GF-D8 (cell line): ENCODE measurements at regions not wholly inside any gene's neighbourhood (a gene's known extent, or its start where the extent isn't known, plus 50 kb on each side); places are given as distances from the start of the nearest gene placed in this dataset.
"Not testable (repeated sequence)": the region's sequence is repeated elsewhere in the genome, so short reads cannot be mapped to it uniquely, and the experiment has no call there.

ENCODE experiments used
- DNase-seq: peaks from one replicate; lab custom pipeline; 2025; lab: John Stamatoyannopoulos, UW

DNA sequence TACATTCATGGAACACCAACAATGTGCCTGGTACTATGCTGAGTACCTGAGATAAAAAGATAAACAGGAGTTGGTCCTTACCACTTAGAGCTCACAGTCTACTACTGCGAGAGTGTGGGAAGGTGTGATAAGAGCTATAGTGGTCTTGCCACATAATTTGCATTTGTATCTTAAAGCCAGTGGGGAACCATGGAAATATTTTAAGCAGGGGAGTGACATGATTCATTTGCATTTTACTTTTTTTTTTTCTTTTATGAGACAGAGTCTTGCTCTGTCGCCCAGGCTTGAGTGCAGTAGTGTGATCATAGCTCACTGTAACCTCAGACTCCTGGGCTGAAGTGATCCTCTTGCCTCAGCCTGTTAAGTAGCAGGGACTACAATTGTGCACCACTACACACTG lies 53.6 kb downstream of the SRGAP2 start:
- not testable (repeated sequence) for DNase-seq

DNA sequence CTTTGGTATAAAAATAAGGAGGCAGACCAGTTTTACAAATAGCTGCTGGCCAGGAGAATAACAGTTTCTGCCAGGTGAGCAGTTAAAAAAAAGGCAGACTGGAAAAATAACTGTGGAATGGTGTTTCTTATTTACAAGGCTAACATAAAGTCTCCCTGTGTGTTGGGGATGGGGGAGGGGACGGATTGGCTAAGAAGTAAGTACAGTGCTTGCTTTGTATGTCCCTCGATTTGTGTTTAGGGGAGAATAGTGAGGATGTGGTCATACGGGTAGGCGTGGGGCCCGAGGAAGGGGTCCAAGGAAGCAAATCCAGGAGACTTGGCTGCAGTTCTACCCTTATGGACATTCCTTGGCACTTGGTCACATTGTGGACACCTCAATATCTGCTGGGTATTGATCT lies 58.1 kb downstream of the SRGAP2 start:
- DNase-seq: not testable (repeated sequence)

DNA sequence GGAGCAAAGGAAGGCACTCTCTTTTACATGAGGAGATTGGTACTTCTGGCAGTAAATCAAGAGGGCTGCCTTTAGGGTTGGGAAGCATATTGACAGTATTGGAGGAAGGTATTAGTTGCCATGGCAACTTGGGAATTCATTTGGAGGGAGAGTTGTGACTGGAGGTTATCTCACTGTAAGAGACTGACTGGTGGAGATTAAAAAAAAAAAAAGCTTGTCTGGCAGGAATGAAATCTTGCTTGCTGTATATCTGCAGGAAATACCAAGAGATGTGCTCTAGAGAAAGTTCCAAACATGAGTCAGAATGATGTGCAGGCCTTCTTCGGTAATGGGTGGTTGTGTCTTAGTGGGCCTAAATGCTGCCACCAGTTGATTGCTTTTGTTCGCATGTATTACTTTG lies 59.1 kb downstream of the SRGAP2 start:
- DNase-seq: not testable (repeated sequence)

DNA sequence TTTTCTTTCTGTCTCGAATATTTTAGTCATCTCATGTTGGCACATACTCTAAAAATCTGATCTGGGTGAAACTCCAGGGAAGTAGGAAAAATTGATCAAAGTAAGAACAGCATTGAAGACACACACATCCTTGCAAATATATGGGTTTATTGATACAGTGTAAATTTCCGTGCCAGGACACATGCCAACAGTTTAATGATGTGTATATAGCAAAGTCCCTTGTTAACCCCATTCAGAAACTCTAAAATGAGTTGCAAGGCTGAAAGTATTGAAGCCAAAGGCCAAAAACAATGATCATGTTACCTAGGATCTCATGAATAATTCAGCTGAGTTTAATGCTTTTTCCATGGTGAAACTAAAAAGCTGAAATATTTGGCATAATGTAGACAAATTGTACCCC lies 61.6 kb downstream of the SRGAP2 start:
- DNase-seq: not testable (repeated sequence)

DNA sequence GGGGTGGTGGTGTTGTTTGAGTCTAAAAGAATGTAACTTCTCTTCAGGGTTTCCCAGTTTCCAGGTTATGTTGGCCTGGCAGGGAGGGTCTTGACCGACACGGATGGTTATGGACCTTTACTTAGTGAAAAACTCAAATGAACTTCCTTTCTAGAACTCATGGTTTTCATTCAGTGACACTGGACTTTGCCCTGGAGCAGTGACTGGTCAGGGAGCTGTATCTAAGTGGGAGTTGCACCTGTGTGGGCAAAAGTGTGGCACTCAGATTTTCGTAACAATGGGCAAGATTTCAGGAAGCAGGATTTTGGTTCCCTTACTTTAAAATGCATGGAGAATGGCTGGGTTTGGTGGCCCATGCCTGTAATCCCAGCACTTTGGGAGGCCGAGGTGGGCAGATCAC lies 67.8 kb downstream of the SRGAP2 start:
- DNase-seq: not testable (repeated sequence)

DNA sequence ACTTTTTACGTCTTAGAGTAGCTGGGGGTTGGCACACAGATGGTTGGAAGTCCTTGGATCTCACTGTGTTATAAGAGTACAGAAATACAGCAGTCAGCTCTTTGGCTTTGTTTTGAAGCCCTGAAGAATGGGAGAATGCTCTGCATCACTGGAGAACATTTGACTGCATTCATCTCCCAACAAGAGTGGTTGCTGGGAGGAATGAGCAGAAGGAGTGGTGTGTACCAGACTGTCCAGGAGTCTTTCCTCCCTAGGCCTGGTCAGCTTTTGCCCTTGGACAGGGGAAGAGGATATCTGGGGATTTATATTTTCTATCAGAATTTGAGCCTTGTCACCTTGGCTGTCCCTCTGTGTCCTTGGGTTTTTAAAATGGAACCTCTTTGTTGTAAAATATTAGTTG lies 69.8 kb downstream of the SRGAP2 start:
- not testable (repeated sequence) for DNase-seq

DNA sequence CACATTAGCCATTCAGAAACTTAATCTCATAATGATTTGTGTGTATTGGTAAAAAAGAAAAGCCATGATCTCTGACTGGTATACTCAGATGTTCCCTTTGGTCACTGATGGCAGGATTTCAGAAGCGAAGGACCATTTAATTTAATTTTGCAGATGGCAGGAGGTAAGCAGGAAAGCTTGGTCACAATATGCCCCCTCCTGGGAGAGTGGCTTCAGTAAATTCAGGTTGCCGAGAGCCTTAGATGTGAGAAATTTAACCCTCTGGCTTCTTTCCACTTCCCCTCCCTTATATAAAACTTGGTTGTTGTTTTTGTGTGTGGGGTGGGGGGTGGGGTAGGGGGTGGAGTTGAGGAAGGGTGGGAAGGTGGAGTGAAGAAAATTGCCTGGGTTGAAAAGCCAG lies 72.8 kb downstream of the SRGAP2 start:
- DNase-seq: not testable (repeated sequence)

DNA sequence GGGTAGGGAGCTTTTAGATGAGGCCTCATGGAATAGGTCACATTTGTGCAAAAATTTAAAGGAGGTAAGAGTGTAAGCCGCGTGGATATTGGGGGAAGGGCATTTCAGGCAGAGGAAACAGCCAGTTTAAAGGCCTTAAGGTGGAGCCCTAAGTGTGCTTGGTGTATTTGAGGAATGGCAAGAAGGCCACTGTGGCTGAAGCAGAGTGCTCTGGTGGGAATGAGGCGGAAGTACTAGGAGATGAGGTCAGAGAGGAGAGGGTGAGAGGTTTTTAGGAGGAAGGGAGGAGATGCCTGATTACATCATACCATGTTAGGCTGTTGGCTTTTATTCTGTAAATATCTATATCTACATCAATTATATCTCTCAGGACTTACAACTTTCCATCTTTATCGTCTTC lies 75.3 kb downstream of the SRGAP2 start:
- DNase-seq: peak; percentile 8

DNA sequence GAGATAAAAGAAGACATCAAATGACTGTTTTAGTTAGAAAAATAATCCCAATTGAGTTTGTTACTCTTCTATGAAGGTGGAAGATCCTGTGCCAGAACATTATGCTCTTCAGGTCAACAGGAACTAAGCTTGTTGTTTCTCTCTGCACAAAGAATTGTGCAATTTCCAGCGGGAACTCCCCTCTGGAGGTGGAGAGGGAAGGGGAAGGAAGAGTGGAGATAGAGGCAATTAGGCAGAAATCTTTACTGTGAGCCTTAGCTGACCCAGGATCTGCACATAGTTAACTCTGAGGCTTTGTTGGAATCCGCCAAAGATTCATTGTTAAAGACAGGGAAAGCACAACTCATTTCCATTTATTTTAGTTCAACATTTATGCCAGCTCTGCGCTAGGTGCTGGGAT lies 77.3 kb downstream of the SRGAP2 start:
- not testable (repeated sequence) for DNase-seq

DNA sequence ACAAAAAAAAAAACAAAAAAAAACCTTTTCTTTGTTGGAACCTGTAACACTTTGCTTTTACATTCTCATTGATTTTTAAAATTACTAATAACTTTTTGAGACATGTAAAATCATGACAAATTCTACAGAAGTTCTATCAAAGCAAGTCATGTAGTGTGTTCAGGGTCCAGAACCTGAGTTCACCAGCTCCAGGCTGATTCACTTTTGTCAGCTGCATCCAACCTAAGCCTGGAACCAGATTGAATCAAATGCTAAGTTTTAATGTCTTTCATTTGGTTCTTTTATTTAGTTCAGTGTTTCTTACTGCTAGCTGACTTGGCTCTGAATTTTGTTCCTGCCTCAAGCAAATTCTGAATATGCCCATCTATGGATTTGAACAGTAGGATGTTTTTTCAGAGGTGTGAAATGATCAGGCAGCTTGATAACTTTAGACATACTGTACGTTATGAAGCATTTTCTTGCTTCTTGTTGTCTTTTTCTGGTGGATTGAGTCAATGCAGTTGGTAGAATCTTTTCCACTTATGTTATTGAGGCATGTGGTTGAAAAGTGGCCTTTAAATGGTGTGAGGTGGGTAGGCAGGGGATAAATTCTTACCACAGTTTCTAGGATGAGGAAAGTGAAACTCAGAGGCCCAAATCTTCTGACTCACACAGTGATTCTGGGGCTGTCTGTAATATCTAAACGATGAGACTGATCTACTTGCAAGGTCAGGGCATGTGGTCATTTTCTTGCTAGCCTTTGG lies 78.7 kb downstream of the SRGAP2 start:
- not testable (repeated sequence) for DNase-seq

DNA sequence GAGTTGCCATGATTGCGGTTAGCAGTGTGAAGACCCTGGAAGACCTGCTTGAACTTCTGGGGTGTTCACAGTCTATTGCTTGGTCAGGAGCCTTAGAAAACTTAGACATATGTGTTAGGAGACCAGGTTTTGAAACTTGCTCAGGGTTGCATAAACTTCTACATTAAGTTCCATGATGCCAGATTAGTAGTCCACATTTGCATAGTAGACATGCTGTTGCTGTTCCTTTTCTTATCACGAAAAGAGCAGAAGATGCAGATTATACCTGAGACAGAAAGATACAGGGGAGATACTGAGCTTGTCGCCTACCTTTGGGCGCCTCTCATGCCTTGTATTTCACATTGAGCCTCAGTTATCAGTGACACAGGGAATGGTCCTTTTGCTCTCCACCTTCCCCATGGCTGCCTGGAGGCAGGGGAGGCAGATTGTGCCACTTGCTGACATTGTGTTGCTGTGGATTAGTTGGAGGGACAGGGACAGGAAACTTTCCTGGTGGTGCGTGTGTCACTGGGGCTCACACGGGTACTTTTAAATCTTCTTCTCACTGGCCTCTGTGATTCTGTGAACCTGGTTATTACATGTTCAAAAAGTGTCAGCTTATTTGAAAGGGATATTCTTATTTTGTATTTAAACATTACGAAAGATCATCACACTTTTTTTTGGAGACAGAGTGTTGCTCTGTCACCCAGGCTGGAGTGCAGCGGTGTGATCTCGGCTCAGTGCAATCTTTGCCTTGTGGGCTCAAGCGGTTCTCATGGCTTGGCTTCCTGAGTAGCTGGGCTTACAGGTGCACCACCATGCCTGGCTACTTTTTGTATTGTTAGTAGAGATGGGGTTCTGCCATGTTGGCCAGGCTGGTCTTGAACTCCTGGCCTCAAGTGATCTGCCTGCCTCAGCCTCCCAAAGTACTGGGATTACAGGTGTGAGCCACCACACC lies 82.0 kb downstream of the SRGAP2 start:
- DNase-seq: not testable (repeated sequence)

DNA sequence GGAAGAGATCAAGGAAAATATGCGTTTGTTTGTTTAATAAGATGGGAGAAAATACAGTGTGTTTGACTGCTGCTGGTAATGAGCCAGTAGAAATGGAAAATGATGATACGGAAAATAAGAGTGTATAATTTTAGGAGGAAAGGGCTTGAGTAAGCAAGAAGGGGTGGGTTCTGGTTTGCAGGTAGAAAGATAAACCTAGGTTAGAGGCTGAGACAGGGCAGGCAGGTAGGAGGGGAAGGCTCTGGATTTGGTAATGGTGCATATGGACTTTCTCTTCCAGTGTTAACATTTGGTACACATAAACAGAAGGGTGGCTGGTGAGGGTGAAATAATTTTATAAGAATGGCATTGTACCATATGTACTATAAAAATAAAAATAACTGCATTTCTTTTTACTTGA lies 84.4 kb downstream of the SRGAP2 start:
- DNase-seq: not testable (repeated sequence)

DNA sequence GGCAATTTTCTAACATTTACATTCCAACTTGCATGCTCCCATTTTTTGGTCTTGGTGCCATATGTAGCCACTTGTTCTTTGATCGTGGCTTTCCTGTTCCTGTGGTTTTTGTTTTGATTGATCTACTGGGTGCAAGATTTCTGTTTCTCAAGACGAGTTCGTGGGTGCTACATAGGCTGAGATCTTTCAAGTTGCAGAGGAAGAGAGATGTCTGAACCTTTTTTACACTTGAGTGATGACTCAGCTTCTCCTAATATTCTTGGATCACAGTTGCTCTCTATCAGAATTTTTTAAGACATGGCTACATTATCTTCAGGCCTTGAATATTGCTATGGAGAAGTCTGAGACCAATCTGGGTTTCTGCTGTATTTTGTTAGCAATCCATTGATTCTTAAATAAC lies 85.1 kb downstream of the SRGAP2 start:
- DNase-seq: not testable (repeated sequence)

DNA sequence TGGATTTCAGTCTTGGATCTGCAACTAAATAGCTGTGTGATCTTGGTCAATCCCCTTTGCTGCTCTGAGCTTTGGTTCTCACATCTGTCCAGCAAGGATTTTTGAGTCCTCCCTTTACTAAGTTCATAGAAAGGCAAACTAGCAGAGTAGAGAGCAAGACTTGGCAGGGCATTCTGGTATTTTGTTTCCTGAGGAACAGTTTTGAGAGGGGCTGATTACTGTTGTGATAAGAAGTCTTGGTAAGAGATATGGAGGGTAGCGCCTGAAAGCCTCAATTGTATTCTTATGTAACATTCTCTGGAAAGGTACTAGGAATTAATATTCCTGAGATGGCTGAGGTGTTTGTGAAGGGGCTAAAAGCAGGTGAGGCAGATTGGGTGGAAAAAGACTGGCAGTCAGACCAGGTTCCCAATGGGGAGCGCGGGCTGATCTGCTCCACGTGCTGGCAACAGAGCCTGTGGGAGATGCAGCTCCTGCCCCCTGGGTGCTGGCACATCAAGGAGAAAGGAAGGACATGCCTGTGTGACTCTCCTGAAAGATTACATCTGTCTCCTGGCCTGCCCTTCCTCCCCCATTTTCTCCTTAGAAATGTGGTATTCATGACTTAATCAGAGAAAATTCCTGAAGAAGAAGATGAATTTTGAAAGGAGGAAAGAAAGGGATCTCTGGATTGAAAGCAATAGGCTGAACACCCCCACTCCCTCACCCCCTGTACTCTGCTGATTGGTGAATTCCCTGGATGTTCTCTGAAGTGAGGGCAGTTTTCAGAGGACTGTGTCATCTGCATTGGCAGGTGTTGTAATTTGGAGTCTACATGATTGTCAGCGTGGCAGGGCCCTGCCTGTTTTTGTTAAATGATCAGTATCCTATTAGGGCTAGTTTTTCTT lies 94.0 kb downstream of the SRGAP2 start:
- DNase-seq: not testable (repeated sequence)

DNA sequence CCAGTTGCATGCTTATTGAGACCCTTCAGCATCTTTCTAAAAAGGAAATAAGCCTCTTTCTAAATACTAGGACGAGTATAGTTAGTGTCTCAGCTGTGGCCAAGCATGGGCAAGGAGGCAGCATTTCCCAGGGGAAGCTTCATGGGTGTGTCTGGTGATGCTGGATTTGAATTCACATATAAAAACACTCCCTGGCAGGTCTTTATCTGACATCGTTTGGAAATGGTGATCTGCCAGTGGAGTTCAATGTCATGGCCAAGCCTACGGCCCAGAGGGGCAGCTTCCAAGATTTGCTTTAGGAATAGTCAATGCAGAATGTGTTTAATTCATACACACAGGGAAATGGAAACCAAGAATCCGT lies 94.7 kb downstream of the SRGAP2 start:
- DNase-seq: not testable (repeated sequence)

DNA sequence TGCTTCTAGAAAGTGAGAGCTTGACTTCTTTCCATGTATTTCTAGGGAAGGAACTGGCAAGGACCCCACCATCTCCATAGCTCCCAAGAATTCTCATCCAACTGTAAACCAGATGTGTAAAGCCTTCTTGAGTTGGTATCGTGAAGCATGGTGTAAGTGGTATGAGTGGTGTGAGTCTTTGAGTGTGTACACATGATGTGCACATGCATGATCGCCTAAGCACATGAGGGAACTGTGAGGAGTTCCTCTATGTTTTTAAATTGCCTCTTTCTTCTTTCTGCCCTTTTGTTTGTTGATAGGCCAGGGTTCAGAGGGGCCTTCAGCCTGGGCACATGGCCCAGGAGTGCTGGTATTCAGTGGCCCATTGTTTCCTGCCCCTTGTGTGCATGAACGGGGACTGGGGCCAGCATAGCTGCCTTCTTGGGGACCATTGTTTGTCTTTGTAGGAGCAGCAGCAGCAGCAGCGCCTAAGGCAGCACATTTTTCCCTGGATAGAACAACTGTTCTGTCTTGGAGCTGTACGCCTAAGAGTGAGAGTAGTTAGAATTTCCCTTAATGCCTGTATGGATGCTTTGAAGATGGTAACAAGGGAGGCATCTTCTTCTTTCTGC lies 95.9 kb downstream of the SRGAP2 start:
- not testable (repeated sequence) for DNase-seq

DNA sequence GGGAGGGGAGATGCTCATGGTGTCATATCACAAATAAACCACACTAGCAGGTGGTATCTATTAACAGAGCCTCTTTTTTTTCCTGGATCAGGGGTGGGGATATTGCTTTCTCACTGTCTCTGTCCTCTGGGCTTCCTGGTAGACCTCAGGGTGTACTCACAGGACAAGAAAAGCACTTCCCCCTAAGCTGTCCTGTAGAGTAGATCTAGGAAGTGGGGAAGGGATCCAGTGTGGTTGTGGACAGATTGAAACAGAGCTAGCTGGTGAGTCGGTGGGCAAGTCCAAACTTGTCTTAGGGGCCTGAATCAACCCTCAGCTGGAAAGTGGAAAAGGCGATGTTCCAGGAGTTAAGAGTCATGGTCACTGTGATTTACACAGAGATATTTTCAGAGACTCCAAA lies 96.6 kb downstream of the SRGAP2 start:
- DNase-seq: not testable (repeated sequence)

DNA sequence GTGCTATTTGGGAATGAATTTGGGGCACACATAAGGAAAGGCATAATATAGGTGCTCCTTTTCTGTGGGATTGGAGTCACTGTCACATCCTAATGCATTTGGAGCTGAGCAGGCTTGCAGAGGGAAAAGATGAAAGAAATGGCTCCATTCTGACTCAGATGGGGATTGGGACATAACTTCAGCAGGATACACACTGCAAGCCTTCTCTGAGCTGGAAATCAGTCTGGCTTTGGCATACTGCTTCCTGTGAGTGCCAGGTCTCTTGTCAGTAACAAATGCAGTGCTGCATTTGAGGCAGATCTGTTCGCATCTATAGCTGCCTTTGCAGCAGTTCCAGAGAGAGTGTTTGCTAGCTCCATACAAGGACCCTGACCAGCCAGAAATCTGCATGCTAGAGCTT lies 98.7 kb downstream of the SRGAP2 start:
- DNase-seq: not testable (repeated sequence)

DNA sequence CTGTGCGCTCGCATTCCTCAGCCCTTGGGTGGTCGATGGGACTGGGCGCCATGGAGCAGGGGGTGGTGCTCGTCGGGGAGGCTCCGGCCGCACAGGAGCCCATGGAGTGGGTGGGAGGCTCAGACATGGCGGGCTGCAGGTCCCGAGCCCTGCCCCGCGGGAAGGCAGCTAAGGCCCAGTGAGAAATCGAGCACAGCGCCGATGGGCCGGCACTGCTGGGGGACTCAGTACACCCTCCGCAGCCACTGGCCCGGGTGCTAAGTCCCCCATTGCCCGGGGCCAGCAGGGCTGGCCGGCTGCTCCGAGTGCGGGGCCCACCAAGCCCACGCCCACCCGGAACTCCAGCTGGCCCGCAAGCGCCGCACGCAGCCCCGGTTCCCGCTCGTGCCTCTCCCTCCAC lies 104.1 kb downstream of the SRGAP2 start:
- DNase-seq: not testable (repeated sequence)

DNA sequence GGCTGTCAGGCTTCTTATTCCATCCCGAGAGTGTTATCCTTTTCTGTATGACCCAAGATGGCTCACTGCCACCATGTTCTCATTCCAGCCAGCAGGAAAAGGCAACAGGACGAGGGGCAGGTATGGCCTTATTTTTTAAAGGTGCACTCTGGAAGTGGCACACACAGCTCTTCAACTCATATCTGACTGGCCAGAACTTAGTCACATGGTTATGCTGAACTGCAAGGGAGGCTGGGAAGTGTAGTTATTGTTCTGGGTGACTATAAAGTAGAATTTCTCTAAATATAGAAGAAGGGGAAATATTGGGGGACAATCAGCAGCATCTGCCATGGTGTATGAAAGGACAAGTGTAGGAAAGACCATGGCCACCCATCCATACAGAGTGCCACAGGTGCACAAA lies 107.6 kb downstream of the SRGAP2 start:
- not testable (repeated sequence) for DNase-seq

DNA sequence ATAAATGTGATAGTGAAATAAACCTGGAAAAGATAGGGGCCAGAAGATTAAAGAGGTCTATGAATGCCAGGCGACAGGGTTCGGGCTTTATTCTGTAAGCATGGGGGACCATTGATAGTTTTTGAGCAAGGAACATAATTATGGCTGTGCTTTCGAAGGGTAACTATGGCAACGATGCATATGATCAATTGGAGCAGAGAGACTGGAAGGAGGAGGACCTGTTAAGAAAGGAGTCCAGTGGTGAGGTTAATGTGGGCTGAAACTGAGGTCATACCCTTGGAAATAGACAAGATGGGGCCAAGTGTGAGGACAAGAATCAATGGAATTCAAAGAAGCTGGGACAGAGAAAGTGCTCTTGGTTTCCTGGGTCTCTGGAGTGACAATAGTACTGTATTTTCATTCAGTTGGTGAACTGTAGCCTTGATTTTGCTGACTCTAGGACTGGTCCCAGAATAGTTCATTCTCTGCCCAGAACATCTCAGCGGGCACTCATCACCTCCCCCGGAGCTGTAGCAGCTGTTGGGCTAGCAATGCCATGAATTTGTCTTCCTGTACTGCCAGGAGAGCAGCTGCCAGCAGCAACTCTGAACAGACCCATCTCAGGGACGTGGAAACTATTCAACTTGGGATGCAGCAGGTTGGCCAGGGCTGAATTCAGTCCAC lies 108.4 kb downstream of the SRGAP2 start:
- not testable (repeated sequence) for DNase-seq
